Common myeloid progenitor, CD34-positive (primary cell): ENCODE measurements at regions not wholly inside any gene's neighbourhood (a gene's known extent, or its start where the extent isn't known, plus 50 kb on each side); places are given as distances from the start of the nearest gene placed in this dataset.

Source experiments
- CTCF ChIA-PET: fragments of 350-600 bp; sonication (Branson Sonifier 250); formaldehyde crosslinking; loops from one replicate; lab custom pipeline; 2021; ENCODE audit warnings: antibody characterized with exemption; lab: Charles Lee
- POLR2A ChIA-PET: fragments of 350-600 bp; sonication (Branson Sonifier 250); formaldehyde crosslinking; loops from one replicate; lab custom pipeline; 2021; ENCODE audit warnings: antibody characterized with exemption; lab: Charles Lee
- DNase-seq, 3 donors: peaks; one replicate each; pipeline versions ENCODE4 v3.0.0 to v3.0.0-alpha.2; 2013
- H3K27ac ChIP-seq, 2 experiments: 1 replicate in 1 of 2; 2 replicates in 1 of 2; pipeline ENCODE4 v1.7.0; 2013; ENCODE audit warnings: inconsistent platforms in 2 of 2, low read length in 2 of 2, mild to moderate bottlenecking in 2 of 2, low read depth in 1 of 2, moderate library complexity in 1 of 2; ENCODE audit not compliant: severe bottlenecking in 2 of 2, insufficient read depth in 1 of 2, poor library complexity in 1 of 2
- H3K27me3 ChIP-seq, 5 experiments: replicated peaks in 2 of 5; 1 replicate in 3 of 5; 2 replicates in 2 of 5; pipeline versions ENCODE4 v1.6.1 to v1.7.0; 2013; ENCODE audit warnings: low read length in 4 of 5, mild to moderate bottlenecking in 2 of 5, moderate library complexity in 2 of 5, inconsistent platforms in 1 of 5; ENCODE audit not compliant: insufficient read depth in 5 of 5, control insufficient read depth in 4 of 5
- H3K36me3 ChIP-seq, 4 experiments: 1 replicate in 2 of 4; 2 replicates in 2 of 4; pipeline versions ENCODE4 v1.6.1 to v1.7.0; 2013; ENCODE audit warnings: low read length in 3 of 4, control low read depth in 1 of 4, mild to moderate bottlenecking in 1 of 4; ENCODE audit not compliant: control insufficient read depth in 4 of 4, insufficient read depth in 4 of 4
- H3K4me1 ChIP-seq, 4 experiments: 1 replicate in 3 of 4; 2 replicates in 1 of 4; pipeline versions ENCODE4 v1.6.1 to v1.7.1; 2013; ENCODE audit warnings: low read length in 3 of 4, mild to moderate bottlenecking in 3 of 4, control low read depth in 1 of 4, inconsistent platforms in 1 of 4, moderate library complexity in 1 of 4; ENCODE audit not compliant: control insufficient read depth in 4 of 4, insufficient read depth in 4 of 4; ENCODE audit errors: control extremely low read depth in 1 of 4
- H3K4me3 ChIP-seq, 7 experiments: 1 replicate in 4 of 7; 2 replicates in 3 of 7; pipeline versions ENCODE4 v1.5.1 to v1.7.0; 2013; ENCODE audit warnings: mild to moderate bottlenecking in 7 of 7, low read length in 6 of 7, moderate library complexity in 6 of 7, inconsistent platforms in 2 of 7, low read depth in 2 of 7, control low read depth in 1 of 7; ENCODE audit not compliant: insufficient read depth in 4 of 7, control insufficient read depth in 1 of 7; ENCODE audit errors: extremely low read depth in 1 of 7
- H3K9me3 ChIP-seq, 5 experiments: 1 replicate in 4 of 5; 2 replicates in 1 of 5; pipeline versions ENCODE4 v1.6.1 to v1.7.1; 2013; ENCODE audit warnings: low read length in 4 of 5, mild to moderate bottlenecking in 2 of 5, inconsistent platforms in 1 of 5, low read depth in 1 of 5, moderate library complexity in 1 of 5; ENCODE audit not compliant: control insufficient read depth in 4 of 5, insufficient read depth in 2 of 5; ENCODE audit errors: control extremely low read depth in 1 of 5
- WGBS: methylation state at CpG from one replicate; pipeline ENCODE4 v1.1.5; 2013; ENCODE audit not compliant: insufficient coverage; 5-methylcytosine and 5-hydroxymethylcytosine counted together

- Histone ChIP-seq H3K9me3 (no peaks in the 10 kb centered on the region), H3K4me3 (no peak overlapping the region), H3K36me3 (no peaks in the 10 kb centered on the region), H3K27ac (no peak overlapping the region), H3K27me3 (no peaks in the 10 kb centered on the region), H3K4me1 (peaks cover 29 to 63% (median 62%) of the 10 kb centered on the region in 4 experiments)
- no peak for DNase-seq
- CTCF ChIA-PET: interaction anchor here (0.9 to 7.7 kb wide), 12 partner anchors 10 to 937 kb away, joined by 3 to 82 read pairs (median 4); no protein-coding TSS in a partner anchor
- POLR2A ChIA-PET: no interaction called here
- 95% methylated on average over 22 of the region's 28 CpGs for WGBS
These were observed 434.4 kb upstream of the MGMT start for GRCh38 chr10:129032372-129033313.

- POLR2A ChIA-PET: no interaction called here
- 63% methylated on average over 2 of the region's 8 CpGs for WGBS
- no peaks in the 10 kb centered on the region for H3K27me3 ChIP-seq
These were observed 433.7 kb upstream of the MGMT start for GRCh38 chr10:129033340-129033739.

GRCh38 chr10:129033790-129034272 lies 433.2 kb upstream of the MGMT start:
- no peaks in the 10 kb centered on the region for H3K9me3 ChIP-seq
- H3K27ac ChIP-seq: peak overlapping the region in 1 of 2 experiments; percentile 62
- POLR2A ChIA-PET: interaction anchor here (0.9 to 1.2 kb wide), 2 partner anchors 9 to 298 kb away, joined by 3 to 4 read pairs; no protein-coding TSS in a partner anchor
- H3K27me3 ChIP-seq: no peaks in the 10 kb centered on the region
- peak; percentile 95 to 99 (median 98) for DNase-seq
- no peaks in the 10 kb centered on the region for H3K36me3 ChIP-seq
- 16% methylated on average over 14 of the region's 14 CpGs for WGBS
- peak overlapping the region in 4 of 7 experiments; percentile 21 to 64 (median 28) for H3K4me3 ChIP-seq
- CTCF ChIA-PET: interaction anchor here (1.0 to 7.7 kb wide), 6 partner anchors 9 to 937 kb away, joined by 3 to 82 read pairs (median 9); no protein-coding TSS in a partner anchor
- peaks cover 27 to 74% (median 65%) of the 10 kb centered on the region in 4 experiments for H3K4me1 ChIP-seq

More at GRCh38 chr10:129033340-129033739, 433.7 kb upstream of the MGMT start:
- DNase-seq: no peak
- CTCF ChIA-PET: interaction anchor here (1.0 to 7.7 kb wide), 5 partner anchors 23 to 937 kb away, joined by 3 to 82 read pairs (median 14); no protein-coding TSS in a partner anchor
- H3K9me3 ChIP-seq: no peaks in the 10 kb centered on the region
- H3K36me3 ChIP-seq: no peaks in the 10 kb centered on the region
- H3K4me1 ChIP-seq: peaks cover 27 to 69% (median 64%) of the 10 kb centered on the region in 4 experiments
- H3K27ac ChIP-seq: no peak overlapping the region
- H3K4me3 ChIP-seq: peak overlapping the region in 1 of 7 experiments; percentile 64

GRCh38 chr10:129035052-129035827 lies 431.8 kb upstream of the MGMT start:
- peak overlapping the region in 5 of 7 experiments; percentile 19 to 64 (median 56) for H3K4me3 ChIP-seq
- peak overlapping the region; percentile 78 to 83 for H3K27ac ChIP-seq
- WGBS: 0% methylated on average over 20 of the region's 24 CpGs
- CTCF ChIA-PET: interaction anchor here (1.1 to 7.7 kb wide), 8 partner anchors 8 to 1144 kb away, joined by 3 to 82 read pairs (median 4); no protein-coding TSS in a partner anchor
- H3K4me1 ChIP-seq: peaks cover 27 to 88% (median 76%) of the 10 kb centered on the region in 4 experiments
- H3K36me3 ChIP-seq: no peaks in the 10 kb centered on the region
- no peaks in the 10 kb centered on the region for H3K9me3 ChIP-seq
- POLR2A ChIA-PET: interaction anchor here (0.6 to 2.0 kb wide), 3 partner anchors 22 to 297 kb away, joined by 3 to 6 read pairs (median 4); no protein-coding TSS in a partner anchor
- H3K27me3 ChIP-seq: no peaks in the 10 kb centered on the region
- peak; percentile 90 to 99 (median 98) for DNase-seq

- no peaks in the 10 kb centered on the region for H3K9me3 ChIP-seq
- H3K4me1 ChIP-seq: peaks cover 30 to 95% (median 75%) of the 10 kb centered on the region in 4 experiments
- 94% methylated on average over 2 of the region's 4 CpGs for WGBS
- no peaks in the 10 kb centered on the region for H3K36me3 ChIP-seq
- no peak overlapping the region for H3K4me3 ChIP-seq
- CTCF ChIA-PET: interaction anchor here (0.9 kb wide), 1 partner anchor 294 kb away, joined by 5 read pairs; no protein-coding TSS in a partner anchor
- H3K27ac ChIP-seq: no peak overlapping the region
- POLR2A ChIA-PET: no interaction called here
- no peak for DNase-seq
- no peaks in the 10 kb centered on the region for H3K27me3 ChIP-seq
These were observed 428.5 kb upstream of the MGMT start for GRCh38 chr10:129038522-129038921.
